ENCODE measurements at regions not wholly inside any gene's neighbourhood (a gene's known extent, or its start where the extent isn't known, plus 50 kb on each side); places are given as distances from the start of the nearest gene placed in this dataset.

- no peak overlapping the region for H3K4me3 ChIP-seq
- no peak for TF ChIP-seq CTCF (IDR thresholded peaks at IDR 0.05)
- H3K4me1 ChIP-seq: no peaks in the 10 kb centered on the region
Observed at GRCh38 chr6:74603322-74604076, 602.4 kb downstream of the COL12A1 start.

GRCh38 chr6:74602206-74602605 is 603.6 kb downstream of the COL12A1 start:
- no peaks in the 10 kb centered on the region for H3K9me3 ChIP-seq
- H3K4me3 ChIP-seq: no peak overlapping the region
- no peak for TF ChIP-seq CTCF (IDR thresholded peaks at IDR 0.05)
- no peak for DNase-seq (ENCODE audit: low spot score)
- H3K27me3 ChIP-seq: no peaks in the 10 kb centered on the region
- H3K4me1 ChIP-seq: no peaks in the 10 kb centered on the region
- H3K36me3 ChIP-seq: no peaks in the 10 kb centered on the region
- H3K27ac ChIP-seq: no peak overlapping the region

More at GRCh38 chr6:74603322-74604076, 602.4 kb downstream of the COL12A1 start:
- Histone ChIP-seq H3K27ac (no peak overlapping the region), H3K9me3 (no peaks in the 10 kb centered on the region), H3K36me3 (no peaks in the 10 kb centered on the region), H3K27me3 (no peaks in the 10 kb centered on the region)
- no peak for DNase-seq (ENCODE audit: low spot score)

- no peak overlapping the region for H3K27ac ChIP-seq
- no peaks in the 10 kb centered on the region for H3K36me3 ChIP-seq
- no peak overlapping the region for H3K4me3 ChIP-seq
- no peak for DNase-seq (ENCODE audit: low spot score)
- no peaks in the 10 kb centered on the region for H3K9me3 ChIP-seq
- H3K4me1 ChIP-seq: no peaks in the 10 kb centered on the region
- no peaks in the 10 kb centered on the region for H3K27me3 ChIP-seq
- TF ChIP-seq CTCF (IDR thresholded peaks at IDR 0.05): no peak
Observed at GRCh38 chr6:74598462-74599393, 607.1 kb downstream of the COL12A1 start.

GRCh38 chr6:74597840-74598239 is 608.0 kb downstream of the COL12A1 start:
- no peak overlapping the region for H3K27ac ChIP-seq
- no peak for DNase-seq (ENCODE audit: low spot score)

GRCh38 chr6:74597266-74597665 is 608.6 kb downstream of the COL12A1 start:
- no peak overlapping the region for H3K27ac ChIP-seq
- no peaks in the 10 kb centered on the region for H3K36me3 ChIP-seq
- no peak overlapping the region for H3K4me3 ChIP-seq
- no peaks in the 10 kb centered on the region for H3K9me3 ChIP-seq
- TF ChIP-seq CTCF (IDR thresholded peaks at IDR 0.05): no peak
- no peaks in the 10 kb centered on the region for H3K4me1 ChIP-seq
- no peak for DNase-seq (ENCODE audit: low spot score)
- no peaks in the 10 kb centered on the region for H3K27me3 ChIP-seq

More at GRCh38 chr6:74597840-74598239, 608.0 kb downstream of the COL12A1 start:
- no peaks in the 10 kb centered on the region for H3K36me3 ChIP-seq
- H3K9me3 ChIP-seq: no peaks in the 10 kb centered on the region
- H3K4me3 ChIP-seq: no peak overlapping the region
- H3K27me3 ChIP-seq: no peaks in the 10 kb centered on the region
- TF ChIP-seq CTCF (IDR thresholded peaks at IDR 0.05): no peak
- no peaks in the 10 kb centered on the region for H3K4me1 ChIP-seq
